ENCODE measurements at regions not wholly inside any gene's neighbourhood (a gene's known extent, or its start where the extent isn't known, plus 50 kb on each side); places are given as distances from the start of the nearest gene placed in this dataset.

DNA sequence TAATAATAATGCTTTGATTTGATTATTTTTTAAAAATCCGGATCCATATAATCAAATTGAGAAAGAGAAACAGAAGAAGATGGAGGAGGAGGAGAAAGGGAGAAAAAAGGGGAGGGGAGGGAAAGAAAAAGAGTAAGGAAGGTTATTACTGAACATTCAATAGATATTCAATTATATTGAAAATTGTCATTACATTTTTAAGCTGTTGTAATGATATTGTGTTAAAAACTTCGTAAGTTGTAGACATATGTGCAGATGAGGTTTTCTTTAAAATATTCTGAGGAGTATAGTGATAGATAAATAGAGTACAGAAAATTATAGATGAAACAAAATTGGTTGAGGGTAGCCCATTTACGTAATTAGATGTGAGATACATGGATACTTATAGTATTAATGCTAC lies 933.0 kb upstream of the PHF14 start:
- TF ChIP-seq POLR2AphosphoS5 (IDR thresholded peaks at IDR 0.05; ENCODE audit: insufficient read depth in 1 of 2, low read depth in 1 of 2) (no peak), POLR2A (IDR thresholded peaks at IDR 0.05) (no peak)
- TF ChIP-seq, protein P1, sequence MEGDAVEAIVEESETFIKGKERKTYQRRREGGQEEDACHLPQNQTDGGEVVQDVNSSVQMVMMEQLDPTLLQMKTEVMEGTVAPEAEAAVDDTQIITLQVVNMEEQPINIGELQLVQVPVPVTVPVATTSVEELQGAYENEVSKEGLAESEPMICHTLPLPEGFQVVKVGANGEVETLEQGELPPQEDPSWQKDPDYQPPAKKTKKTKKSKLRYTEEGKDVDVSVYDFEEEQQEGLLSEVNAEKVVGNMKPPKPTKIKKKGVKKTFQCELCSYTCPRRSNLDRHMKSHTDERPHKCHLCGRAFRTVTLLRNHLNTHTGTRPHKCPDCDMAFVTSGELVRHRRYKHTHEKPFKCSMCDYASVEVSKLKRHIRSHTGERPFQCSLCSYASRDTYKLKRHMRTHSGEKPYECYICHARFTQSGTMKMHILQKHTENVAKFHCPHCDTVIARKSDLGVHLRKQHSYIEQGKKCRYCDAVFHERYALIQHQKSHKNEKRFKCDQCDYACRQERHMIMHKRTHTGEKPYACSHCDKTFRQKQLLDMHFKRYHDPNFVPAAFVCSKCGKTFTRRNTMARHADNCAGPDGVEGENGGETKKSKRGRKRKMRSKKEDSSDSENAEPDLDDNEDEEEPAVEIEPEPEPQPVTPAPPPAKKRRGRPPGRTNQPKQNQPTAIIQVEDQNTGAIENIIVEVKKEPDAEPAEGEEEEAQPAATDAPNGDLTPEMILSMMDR (IDR thresholded peaks at IDR 0.05) = no peak
